GM21515 (cell line): ENCODE measurements at regions not wholly inside any gene's neighbourhood (a gene's known extent, or its start where the extent isn't known, plus 50 kb on each side); places are given as distances from the start of the nearest gene placed in this dataset.

Experiments used
- ATAC-seq: cut with Tn5 transposase; IDR thresholded peaks from one replicate; pipeline ENCODE4 v1.9.1; 2021; ENCODE audit not compliant: unreplicated experiment

DNA sequence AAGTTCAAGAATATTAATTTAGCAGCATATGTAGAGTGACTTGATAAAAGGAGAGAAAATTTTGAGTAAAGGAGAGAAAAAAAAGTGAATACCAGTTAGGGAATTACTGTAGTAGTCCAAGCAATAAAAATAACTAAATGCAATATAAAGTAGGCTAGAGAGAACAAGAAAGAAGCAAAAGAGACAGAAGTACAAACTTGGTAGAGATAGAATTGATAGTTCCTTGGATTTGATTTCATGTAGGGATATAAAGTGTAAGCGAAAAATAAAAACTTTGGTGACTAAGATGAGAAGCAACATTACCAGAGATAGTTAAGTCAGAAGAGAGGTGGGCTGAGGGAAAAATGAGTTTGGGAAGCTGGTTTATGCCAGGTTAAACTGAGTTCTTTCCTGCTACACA is 252.4 kb downstream of the SEC23A start:
- no peak for ATAC-seq

DNA sequence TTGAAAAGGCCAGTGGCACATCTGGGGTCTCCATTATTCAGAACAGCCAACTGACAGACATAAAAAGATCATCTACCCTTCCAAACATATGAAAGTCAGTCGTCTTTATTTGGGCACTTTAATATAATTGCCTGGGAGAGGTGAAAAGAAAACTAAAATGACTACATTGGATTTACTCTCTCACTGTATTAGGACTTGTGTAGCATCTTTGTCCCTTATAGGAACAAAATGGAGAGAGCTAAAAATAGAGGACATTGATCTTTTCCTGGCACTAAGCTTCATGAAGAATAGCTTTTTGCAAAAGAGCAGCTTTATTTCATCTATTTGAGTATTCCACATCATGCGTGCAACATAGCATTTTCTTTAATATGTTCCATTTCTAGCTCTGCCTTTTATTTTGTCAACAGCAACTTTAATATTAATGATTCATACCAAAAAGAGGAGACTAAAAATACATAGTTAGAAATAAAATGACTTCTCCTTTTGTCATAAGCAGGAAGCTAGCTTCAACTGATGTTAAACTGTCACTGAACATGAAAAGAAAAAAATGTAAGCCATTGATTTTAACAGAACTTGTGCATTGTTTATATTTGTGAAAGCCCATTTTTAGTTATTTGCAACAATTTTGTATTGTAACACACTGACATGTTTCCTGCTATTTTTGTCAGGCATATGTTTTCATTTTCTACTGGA is 254.6 kb downstream of the SEC23A start:
- ATAC-seq = no peak

DNA sequence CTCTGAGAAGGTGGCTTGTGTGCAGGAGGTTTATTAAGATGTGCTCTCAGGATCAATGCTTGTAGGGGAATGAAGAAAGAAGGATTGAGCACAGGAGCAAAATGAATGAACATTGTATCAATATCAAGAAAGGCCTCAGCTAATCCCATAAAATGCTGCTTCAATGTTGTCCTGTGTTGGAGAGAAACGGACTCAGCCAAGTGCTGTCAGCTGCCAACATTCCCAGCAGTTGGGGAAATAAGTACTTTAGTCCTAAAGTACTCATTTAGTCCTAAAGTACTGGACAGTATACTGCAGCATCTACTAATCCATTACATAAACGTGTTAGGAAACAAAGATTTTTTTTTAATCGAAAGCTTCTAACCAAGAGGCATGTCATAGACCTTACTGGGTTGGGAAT is 255.9 kb downstream of the SEC23A start:
- ATAC-seq = no peak

DNA sequence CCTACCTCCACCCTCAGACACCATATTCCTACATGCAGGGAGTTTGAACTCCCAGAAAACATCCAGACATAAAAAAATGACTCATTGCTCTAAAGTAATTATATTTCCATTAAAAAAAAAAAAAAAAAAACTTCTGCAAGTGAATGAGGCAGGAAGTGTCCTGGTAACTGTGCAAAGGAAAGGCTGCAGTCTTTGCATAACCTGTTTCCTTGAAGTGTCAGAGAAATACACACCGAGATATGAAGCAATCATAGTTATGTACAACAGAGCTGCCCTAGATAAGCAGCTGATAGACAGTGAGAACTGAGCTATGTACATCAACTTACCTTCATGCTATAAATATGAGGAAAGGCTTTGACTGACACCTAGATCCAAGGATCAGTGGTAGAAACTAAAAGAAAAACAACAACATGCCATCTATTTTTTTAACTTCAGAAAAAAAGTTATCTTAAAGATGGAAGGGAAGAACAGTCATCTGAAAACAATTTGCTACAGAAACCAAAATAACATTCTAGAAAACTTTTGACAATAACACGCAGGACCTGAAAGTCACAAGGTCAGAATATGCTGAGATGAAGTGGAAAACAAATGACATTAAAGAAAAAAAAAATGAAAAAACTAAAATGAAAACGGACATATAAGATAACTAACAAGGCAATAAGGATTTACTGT is 263.2 kb downstream of the SEC23A start:
- ATAC-seq = no peak

DNA sequence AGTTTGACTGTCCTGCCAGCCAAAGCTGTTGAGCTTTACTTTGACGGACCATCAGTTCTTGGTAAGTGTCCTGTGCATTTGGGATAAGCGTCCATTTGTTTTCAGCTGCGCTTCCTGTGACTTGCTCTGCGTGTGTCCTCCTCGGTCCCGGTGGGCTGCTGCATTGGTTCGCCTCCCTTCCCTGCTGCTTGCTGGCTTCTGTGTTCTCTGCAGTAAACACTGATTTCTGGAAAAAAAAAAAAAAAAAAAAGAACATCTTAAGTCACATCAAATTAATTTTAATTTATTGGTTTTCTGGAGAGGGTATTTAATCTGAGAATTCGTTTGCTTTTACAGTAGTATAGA is 264.1 kb downstream of the SEC23A start:
- no peak for ATAC-seq

DNA sequence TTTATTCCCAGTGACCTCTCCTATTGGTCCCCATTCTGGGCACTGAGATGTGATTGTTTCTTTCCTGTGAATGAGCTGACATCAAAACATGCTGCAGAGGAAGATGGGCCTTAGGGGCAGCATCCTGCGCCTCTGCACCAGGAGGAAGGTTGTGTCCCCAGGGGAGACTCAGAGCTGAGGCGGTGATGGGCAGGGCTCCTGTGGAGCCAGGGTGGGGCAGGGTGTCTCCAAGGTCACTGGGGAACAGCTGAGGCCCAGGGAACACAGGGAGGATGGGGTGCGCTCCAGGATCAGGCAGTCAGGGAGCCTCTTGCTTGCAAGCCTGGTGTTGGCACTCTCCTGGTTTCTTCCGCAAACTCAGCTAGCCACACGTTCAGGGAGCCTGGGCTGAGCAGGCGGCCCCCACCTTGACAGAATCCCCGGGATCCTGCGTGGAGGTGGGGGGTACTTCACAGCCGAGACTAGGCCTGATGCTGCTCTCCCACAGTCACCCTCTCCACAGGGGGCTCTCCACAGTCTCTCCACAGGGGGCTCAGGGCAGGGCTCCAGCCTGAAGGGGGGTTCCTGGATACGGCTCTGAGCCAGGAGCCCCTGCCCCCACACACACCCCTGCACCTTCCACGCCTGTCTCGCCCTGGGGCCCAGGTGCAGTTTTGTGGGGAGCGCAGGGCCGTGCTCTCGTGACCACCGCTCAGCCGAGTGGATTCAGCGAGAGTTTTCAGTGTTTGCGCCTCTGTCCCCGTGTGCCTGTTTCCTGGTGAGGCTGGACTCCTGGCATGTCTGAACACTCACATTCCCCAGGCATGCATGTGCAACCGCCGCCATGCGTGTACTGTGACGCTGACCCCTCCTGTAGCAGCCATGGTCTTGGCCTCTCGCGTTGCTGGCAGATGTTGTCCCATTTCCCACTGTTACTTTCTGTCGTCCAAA is 264.7 kb downstream of the SEC23A start:
- no peak for ATAC-seq

DNA sequence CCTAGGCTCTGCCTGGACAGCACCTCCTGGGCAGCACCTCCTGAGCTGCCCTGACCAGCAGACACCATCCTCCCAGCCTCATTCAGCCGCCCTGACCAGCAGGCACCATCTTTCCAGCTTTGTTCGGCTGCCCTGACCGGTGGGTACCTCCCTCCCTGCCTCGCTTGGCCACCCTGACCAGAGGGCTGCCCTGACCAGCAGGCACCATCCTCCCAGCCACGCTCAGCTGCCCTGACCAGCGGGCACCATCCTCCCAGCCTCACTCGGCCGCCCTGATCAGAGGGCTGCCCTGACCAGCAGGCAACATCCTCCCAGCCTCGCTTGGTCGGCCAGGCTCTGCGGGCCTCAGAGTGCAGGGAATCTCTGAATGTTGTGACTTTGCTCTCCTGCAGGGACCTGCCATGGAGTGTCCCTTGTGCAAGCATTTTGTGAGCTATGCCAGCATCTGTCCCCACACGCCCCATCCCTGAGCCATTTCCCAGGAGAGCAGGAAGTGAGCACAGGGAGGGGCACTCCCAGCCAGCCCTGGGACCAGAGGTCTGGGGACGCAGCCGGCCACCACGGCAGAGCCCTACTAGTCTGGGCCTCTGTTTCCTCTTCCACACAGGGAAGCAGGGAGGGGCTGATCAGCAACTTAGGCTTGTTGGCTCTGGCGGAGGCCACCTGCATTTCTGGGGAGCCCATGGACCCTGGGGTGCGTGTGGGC is 265.5 kb downstream of the SEC23A start:
- no peak for ATAC-seq

DNA sequence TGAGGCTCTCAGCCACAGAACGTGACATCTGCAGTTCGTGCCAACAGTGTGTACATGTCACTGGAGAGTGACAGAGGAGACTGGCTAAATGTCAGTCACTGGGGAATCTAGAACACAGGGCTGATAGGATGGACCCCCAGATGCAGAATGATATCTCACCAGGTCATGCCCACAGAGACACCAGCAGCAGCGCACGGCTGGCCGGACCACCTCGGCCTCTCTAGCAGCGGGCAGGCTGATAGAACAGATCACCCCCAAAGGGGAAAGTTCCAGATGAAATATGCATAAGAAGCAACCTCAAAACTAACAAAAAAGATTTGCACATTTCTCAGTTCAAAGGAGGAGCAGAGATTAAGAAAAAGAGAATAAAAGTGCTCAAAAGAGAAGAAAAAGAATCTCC is 266.5 kb downstream of the SEC23A start:
- ATAC-seq = no peak

DNA sequence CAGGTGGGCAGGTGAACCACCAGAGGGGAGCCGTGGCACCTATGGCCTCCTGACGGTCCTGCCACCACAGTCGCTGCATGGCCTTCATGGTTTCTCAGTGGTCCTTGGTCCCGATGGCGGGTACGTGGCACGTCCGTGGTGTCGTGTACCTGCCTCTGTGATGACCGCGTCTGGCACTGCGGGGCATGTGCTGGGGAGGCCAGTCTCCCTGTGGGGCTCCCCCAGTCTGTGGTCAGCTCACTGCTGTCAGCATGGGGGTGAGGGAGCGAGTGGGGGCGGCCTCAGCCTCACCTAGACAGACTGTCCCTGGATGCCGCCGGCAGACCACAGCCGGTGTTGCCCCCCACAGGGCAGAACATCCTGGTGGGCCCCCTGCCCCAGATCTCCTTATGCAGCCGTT is 267.2 kb downstream of the SEC23A start:
- no peak for ATAC-seq

DNA sequence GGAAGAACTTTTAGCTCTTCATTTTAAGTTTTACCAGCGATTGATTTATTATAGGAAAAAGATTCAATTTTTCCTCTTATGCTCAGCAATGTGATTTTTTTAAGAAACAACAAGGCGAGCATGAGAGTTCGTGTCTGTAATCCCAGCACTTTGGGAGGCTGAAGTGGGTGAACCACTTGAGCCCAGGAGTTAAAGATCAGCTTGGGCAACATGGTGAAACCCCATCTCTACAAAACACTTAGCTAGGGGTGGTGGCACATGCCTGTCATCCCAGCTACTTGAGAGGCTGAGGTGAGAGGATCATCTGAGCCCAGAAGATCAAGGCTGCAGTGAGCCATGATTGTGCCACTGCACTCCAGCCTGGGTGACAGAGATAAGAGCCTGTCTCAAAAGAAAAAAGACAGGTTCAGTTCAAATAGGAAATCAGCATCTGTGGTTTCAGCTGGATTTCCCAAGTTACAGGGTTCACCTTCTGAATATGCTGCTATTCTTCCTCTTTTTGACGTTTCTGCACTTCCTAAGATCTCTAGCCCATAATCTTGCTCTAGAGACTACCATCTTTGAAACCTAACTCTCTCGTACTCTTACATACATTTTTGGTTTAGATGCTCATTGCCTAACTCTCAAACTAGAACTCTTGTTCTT is 274.7 kb downstream of the SEC23A start:
- no peak for ATAC-seq

DNA sequence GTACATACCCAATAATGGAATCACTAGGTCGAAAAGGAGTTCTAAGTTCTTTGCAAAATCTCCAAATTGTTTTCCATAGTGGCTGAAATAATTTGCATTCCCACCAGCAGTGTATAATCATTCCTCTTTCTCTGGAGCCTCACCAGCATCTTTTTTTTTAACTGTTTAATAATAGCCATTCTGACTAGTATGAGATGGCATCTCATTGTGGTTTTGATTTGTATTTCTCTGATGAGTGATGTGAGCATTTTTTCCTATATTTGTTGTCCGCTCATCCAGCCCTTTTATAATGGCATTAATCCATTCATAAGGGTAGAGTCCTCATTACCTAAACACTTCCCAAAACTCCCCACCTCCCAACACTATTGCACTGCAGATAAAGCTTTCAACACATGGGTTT is 278.3 kb downstream of the SEC23A start:
- ATAC-seq = no peak

DNA sequence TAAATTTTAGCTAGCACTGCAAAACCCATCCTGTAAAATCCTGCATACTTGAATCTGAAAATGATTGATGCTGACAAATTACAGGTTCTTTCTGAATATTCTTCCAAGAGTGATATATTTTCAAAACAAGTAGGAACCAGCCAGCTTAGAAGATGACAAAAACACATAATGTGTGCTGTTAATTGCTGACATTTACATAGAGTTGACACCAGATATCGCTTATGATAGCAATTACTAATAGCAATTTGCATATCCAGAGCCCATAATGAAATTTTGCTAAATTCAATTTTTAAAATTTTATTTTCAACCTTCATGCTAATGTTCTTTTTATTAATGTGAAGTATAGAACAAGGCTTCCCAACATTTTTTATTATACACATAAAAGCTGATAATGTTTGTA is 284.5 kb downstream of the SEC23A start:
- ATAC-seq = no peak

DNA sequence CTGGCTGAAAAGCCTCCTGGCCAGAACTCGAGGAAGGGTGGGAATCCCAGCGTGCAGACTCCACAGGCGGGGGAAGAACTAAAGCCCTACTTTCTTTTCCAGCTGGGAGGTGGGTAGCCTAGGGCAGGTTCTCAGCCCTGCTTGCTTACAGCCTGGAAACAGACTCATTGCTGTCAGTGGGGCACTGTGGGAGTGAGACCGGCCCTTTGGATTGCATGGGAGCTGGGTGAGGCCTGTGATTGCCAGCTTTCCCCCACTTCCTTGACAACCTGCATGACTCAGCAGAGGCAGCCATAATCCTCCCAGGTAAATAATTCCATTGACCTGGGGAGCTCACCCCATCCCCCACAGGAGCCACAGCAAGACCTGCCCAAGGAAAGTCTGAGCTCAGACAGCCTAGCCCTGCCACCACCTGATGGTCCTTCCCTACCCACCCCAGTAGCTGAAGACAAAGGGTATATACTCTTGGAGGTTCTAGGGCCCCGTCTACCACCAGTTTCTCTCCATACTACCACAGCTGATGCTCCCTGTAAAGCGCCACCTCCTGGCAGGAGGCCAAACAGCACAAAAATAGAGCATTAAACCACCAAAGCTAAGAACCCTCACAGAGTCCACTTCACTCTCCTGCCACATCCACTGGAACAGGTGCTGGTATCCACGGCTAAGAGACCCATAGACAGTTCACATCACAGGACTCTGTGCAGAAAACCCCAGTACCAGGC is 294.1 kb downstream of the SEC23A start:
- ATAC-seq = no peak

DNA sequence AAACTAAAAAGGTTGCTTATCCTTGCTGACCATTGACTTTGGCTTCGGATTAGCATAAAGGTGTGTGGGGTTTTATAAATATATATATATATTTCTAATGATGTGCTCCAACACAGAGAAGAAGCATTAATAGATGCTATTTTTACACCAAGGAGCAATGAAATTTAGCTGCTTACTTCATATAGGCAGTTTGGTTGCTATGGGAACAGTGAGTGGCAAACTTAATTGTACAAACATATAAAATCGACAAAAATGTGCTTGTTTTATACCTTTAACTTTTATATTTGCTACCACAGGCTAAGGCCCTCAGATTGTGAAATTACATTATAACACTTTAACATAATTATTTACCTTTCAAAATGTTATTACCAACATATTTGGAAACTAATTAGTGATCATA is 303.4 kb downstream of the SEC23A start:
- no peak for ATAC-seq

DNA sequence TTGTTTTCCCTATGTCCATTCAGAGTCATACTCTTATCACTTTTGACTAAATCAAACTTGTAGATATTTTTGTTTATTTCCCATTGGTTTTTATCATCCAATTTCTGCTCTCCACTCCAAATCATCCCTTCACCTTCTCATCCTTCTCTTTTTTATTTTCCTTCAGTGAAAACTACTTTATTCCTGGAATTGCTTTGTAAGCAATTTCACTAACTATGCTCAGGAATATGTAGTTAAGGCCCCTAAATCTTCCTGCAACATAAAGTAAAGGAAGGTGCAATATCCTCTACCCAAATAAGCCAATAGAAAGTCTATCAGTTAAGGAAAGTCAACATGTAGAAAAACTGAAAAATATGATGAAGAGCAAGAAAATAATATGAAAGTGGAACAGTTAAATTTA is 308.4 kb downstream of the SEC23A start:
- ATAC-seq = no peak

DNA sequence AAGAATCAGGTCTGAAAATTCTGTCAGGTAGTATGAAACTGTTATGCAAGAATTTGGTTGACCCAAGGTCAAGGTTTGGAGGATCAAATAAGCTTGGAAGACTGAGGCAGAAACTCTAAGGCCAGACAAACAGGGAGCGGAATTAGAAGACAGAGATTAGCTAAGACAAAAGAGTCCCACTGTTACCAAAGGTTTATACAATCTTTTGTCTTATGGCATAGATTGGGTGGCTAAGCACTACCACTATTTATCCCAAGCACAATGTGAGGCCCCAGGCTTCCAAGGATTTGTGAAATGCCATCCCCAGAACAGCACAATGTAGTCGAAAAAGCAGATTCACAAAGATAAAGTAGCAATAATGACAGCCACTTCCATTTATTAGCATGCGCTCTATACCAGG is 311.2 kb downstream of the SEC23A start:
- no peak for ATAC-seq

DNA sequence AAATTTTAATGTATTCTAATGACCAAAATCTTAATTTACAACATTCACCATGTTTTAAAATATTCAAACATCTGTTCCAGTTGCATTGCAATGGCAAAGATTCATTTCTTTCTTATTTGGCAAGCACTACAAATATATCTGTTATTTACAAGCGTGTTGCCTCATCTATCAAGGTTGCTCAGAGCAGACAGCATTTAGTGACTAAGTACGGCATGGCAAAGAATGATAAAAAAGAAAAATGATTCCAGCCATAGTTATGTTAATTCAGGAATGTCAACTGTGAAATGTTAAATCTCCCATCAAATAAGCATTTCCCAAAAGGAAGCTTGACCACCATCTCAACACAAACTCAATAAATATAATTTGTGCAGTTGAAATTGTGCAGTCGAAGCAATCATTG is 312.1 kb downstream of the SEC23A start:
- no peak for ATAC-seq

DNA sequence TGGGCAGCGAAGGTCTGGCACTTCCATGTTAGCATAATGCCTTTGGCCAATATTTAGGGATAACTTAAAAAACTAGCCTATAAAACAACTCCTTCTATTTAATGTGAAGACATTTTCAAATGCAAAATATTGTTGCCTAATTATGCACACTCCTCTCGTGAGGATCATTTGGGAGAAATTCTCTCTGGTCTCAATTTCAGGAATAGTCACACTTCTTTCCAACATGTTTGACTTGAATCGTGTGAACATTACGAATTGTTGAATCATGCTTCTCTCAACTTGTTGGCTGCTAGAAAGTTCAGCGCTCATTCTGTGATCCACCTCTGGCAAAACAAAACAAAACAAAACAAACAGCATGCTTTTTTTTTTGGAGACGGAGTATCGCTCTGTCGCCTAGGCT is 313.2 kb downstream of the SEC23A start:
- no peak for ATAC-seq

DNA sequence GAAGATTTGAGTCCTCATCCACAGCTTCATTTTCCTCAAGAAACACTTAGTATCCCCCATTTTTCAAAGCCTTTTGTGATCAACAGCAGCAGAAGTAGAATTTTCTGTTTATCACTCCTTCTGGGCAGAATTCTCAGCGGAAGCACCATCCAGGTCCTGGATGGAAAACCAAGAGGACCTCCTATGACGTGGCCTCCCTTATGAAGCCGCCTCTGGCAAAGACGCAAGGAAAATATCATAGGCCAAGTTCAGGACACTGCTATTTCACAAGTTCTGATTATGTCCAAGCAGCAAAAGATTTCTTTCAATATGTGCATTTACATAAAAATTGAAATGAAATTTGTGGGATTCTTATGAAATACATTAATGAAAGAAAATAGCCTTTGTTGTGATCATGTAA is 315.0 kb downstream of the SEC23A start:
- ATAC-seq = no peak

DNA sequence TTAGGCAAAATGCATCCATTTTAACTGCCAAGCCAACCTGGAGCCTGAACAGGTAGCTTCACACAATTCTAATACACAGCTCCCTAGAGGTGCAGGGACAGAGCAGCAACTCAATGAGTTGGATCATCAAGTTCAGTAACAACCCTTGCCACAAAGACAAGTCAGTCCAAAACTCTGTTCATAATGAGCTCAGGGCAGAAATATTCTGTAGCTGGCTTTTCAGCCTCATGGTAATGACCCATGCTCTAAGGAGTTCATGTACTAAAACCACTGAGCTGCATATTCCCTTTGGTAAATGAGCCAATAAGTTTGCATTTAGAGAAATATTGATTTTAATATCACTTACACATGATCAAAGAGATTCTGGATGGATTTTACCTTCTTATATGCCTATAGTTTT is 316.1 kb downstream of the SEC23A start:
- ATAC-seq = no peak
